GM19452 (cell line): ENCODE measurements at regions not wholly inside any gene's neighbourhood (a gene's known extent, or its start where the extent isn't known, plus 50 kb on each side); places are given as distances from the start of the nearest gene placed in this dataset.
"Not testable (repeated sequence)": the region's sequence is repeated elsewhere in the genome, so short reads cannot be mapped to it uniquely, and the experiment has no call there.

Experiments used
- ATAC-seq: cut with Tn5 transposase; IDR thresholded peaks from one replicate; pipeline ENCODE4 v1.9.1; 2021; ENCODE audit not compliant: unreplicated experiment

GRCh38 chr5:155595791-155596190 is 582.2 kb downstream of the KIF4B start:
- no peak for ATAC-seq

- ATAC-seq: no peak
These were observed 585.0 kb downstream of the KIF4B start for GRCh38 chr5:155598552-155598951.

- ATAC-seq: no peak
These were observed 592.4 kb downstream of the KIF4B start for GRCh38 chr5:155605920-155606319.

GRCh38 chr5:155616779-155617392 is 603.3 kb downstream of the KIF4B start:
- peak; percentile 63 for ATAC-seq

GRCh38 chr5:155619688-155620087 is 606.1 kb downstream of the KIF4B start:
- no peak for ATAC-seq

- no peak for ATAC-seq
These were observed 607.4 kb downstream of the KIF4B start for GRCh38 chr5:155620821-155621410.

- ATAC-seq: no peak
These were observed 611.2 kb downstream of the KIF4B start for GRCh38 chr5:155624597-155625241.

- ATAC-seq: no peak
These were observed 611.8 kb downstream of the KIF4B start for GRCh38 chr5:155625315-155625714.

- no peak for ATAC-seq
These were observed 612.5 kb downstream of the KIF4B start for GRCh38 chr5:155625897-155626543.

GRCh38 chr5:155626592-155626991 is 613.0 kb downstream of the KIF4B start:
- ATAC-seq: no peak

- no peak for ATAC-seq
These were observed 614.8 kb downstream of the KIF4B start for GRCh38 chr5:155628346-155628745.

- no peak for ATAC-seq
These were observed 616.0 kb downstream of the KIF4B start for GRCh38 chr5:155629597-155629996.

- no peak for ATAC-seq
These were observed 617.6 kb downstream of the KIF4B start for GRCh38 chr5:155631116-155631515.

GRCh38 chr5:155633338-155633957 is 619.9 kb downstream of the KIF4B start:
- ATAC-seq: no peak

- no peak for ATAC-seq
These were observed 636.1 kb downstream of the KIF4B start for GRCh38 chr5:155649666-155650065.

- no peak for ATAC-seq
These were observed 642.0 kb downstream of the KIF4B start for GRCh38 chr5:155655569-155655968.

GRCh38 chr5:155661859-155662258 is 648.3 kb downstream of the KIF4B start:
- no peak for ATAC-seq

- ATAC-seq: no peak
These were observed 651.8 kb downstream of the KIF4B start for GRCh38 chr5:155665361-155665760.

- not testable (repeated sequence) for ATAC-seq
These were observed 655.0 kb upstream of the SGCD start for GRCh38 chr5:155672001-155672400.

- ATAC-seq: no peak
These were observed 650.0 kb upstream of the SGCD start for GRCh38 chr5:155676967-155677366.

- no peak for ATAC-seq
These were observed 648.6 kb upstream of the SGCD start for GRCh38 chr5:155678371-155678770.

GRCh38 chr5:155679530-155679929 is 647.4 kb upstream of the SGCD start:
- no peak for ATAC-seq
